Epithelial cell of proximal tubule (primary cell): ENCODE measurements at regions not wholly inside any gene's neighbourhood (a gene's known extent, or its start where the extent isn't known, plus 50 kb on each side); places are given as distances from the start of the nearest gene placed in this dataset.
A peak's percentile ranks its signal among the peaks of the same experiment; 100 is the strongest.

Experiments
- DNase-seq: peaks from one replicate; pipeline ENCODE4 v3.0.0-alpha.2; 2011; ENCODE audit warnings: low read depth
- H3K4me3 ChIP-seq: 2 replicates; pipeline ENCODE4 v1.5.1; 2011; ENCODE audit warnings: low read depth, mild to moderate bottlenecking, low read length
- TF ChIP-seq, protein P1 (sequence below): conservative IDR thresholded peaks from 2 replicates; pipeline ENCODE4 v1.5.1; 2012; ENCODE audit warnings: low read depth, mild to moderate bottlenecking, low read length

DNA sequence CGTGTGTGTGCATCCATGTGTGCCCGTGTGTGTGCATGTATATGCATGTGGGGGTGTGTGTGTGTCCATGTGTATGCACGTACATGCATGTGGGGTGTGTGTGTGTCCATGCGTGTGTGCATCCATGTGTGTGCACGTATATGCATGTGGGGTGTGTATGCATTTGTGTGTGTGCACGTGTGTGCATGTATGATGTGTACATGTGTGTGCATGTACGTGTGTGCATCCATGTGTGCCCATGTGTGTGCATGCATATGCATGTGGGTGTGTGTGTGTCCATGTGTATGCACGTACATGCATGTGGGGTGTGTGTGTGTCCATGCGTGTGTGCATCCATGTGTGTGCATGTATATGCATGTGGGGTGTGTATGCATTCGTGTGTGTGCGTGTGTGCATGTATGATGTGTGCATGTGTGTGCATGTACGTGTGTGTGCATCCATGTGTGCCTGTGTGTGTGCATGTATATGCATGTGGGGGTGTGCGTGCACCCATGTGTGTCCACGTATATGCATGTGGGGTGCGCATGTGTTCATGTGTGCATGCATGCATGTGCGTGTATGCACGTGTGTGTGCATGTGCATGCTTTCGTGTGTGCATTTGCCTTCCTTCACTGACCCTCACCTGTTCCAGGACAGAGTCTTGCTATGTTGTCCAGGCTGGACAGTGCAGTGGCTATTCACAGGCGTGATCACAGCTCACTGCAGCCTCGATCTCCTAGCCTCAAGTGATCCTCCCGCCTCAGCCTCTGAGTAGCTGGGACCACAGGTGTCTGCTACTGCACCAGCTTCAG, 129.6 kb upstream of the TNRC6C start:
- H3K4me3 ChIP-seq, result no peak overlapping the region
- DNase-seq, result no peak
- TF ChIP-seq, protein P1, sequence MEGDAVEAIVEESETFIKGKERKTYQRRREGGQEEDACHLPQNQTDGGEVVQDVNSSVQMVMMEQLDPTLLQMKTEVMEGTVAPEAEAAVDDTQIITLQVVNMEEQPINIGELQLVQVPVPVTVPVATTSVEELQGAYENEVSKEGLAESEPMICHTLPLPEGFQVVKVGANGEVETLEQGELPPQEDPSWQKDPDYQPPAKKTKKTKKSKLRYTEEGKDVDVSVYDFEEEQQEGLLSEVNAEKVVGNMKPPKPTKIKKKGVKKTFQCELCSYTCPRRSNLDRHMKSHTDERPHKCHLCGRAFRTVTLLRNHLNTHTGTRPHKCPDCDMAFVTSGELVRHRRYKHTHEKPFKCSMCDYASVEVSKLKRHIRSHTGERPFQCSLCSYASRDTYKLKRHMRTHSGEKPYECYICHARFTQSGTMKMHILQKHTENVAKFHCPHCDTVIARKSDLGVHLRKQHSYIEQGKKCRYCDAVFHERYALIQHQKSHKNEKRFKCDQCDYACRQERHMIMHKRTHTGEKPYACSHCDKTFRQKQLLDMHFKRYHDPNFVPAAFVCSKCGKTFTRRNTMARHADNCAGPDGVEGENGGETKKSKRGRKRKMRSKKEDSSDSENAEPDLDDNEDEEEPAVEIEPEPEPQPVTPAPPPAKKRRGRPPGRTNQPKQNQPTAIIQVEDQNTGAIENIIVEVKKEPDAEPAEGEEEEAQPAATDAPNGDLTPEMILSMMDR, result no peak

DNA sequence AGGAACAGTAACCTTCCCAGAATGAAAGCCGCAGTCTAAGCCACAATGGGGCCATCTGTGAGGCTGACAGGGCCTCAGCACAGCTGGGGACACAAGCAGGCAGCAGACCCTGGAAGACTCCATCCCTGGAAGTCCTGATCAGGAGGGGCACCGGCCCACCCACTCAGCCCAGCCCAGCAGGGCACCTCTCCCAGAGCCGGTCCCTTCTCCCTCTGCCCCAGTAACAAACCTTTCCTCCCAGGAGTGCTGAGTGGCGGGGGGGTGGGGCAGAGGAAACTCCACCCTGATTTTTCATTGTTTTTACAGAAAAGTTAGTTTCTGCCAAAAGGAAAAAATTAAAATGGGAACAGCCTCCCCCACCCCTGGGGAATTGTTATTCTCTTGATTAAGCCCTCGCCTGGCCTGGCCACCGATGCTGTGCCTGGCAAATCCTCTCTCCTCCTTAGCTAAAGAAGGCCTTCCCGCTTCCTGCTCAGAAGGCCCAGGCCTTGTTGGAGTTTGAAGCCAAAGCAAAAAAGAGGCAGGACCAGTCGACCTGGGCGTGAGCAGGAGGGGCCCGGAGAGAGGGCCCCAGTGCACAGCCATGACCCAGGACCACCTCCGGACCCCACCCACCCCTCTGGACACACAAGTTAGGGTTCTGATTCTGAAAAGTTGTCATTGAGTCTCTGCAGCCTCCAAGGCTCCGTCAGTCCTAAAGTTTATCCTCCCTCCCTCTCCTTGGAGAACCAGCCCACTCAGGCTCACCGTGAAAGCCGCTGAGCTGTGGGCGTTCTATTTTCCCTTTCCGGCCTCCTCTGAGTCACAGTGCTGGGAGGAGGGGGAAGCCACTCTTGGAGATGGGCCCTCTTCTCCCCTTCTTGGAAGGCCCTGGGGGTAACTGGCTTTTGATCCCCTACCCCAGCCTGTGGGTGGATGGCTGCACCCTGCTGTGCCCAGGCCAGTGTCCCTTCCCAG, 128.4 kb upstream of the TNRC6C start:
- no peak for DNase-seq

DNA sequence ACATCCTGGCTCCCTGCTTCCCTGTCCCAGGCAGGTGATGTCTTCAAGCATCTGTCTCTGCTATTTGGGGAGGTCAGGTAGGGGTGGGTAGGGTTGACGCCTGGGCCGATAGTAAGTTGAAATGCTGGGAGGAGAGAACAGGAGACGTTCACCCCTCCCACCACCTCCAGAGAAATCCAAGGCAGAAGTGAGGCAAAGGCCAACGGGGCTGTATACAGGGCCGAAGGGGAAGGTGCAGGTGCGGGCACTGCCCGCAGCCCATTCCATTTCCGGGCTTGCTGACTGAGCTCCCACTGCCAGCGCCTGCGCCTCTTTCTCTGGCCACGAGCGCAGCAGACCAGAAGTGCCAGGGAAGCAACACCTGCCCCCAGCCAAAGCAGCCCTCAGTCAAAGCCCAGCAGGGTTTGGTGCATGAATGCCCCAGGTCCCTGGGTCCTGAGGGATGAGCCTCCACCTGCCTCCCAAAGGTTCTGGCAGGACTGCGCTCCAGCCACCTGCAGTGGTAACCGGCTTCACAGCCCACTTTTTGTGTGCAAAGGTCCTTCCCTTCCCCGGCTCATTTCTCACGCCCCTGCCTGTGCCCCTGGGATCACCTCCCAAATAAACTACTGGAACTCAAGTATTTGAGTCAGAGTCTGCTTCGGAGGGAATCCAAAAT, 127.6 kb upstream of the TNRC6C start:
- H3K4me3 ChIP-seq, result no peak overlapping the region
- no peak for DNase-seq
- TF ChIP-seq, protein P1, result no peak

More for the DNA sequence above, 128.4 kb upstream of the TNRC6C start:
- no peak overlapping the region for H3K4me3 ChIP-seq
- TF ChIP-seq, protein P1, result no peak

DNA sequence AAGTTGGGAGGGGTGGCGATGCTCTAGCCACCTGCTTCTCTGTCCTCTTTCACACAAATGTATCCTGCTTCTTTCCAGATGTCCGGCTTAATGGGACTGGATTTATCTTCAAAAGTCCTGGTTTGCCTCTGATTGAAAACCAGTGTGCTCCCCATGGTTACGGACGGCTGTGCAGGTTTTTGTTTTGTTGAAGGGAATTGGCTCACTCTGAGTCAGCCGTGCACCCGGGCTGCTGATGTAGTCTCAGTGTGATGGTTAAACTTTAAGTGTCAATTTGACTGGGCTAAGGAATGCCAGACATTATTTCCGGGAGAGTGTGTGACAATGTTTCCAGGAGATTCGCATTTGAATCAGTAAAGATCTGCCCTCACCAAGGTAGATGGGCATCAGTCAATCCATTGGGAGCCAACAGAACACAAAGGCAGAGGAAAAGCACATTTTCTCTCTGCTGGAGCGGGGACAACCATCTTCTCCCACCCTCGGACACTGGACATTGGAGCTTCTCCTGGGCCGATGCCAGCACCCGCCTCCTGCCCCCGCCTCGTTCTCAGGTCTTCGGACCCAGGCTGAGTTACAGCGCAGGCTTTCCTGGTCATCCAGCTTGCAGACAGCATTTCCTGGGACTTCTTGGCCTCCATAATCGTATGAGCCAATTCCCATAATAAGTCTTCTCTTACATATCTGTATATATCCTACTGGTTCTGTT, 126.9 kb upstream of the TNRC6C start:
- DNase-seq, result peak; percentile 65
- TF ChIP-seq, protein P1, result no peak
- H3K4me3 ChIP-seq, result no peak overlapping the region

DNA sequence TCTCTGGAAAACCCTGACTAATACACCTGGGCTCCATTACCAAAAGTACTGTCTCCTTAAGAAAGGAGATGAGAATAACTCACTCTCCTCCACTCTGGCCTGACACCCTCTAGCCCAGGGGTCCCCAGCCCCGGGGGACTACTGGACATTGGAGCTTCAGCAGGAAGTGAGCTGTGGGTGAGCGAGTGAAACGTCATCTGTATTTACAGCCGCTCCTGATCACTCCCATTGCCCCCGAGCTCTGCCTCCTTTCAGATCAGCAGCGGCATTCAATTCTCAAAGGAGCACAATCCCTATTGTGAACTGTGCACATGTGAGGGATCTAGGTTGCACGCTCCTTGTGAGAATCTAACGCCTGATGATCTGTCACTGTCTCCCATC, 126.3 kb upstream of the TNRC6C start:
- DNase-seq, result no peak
- TF ChIP-seq, protein P1, result no peak

DNA sequence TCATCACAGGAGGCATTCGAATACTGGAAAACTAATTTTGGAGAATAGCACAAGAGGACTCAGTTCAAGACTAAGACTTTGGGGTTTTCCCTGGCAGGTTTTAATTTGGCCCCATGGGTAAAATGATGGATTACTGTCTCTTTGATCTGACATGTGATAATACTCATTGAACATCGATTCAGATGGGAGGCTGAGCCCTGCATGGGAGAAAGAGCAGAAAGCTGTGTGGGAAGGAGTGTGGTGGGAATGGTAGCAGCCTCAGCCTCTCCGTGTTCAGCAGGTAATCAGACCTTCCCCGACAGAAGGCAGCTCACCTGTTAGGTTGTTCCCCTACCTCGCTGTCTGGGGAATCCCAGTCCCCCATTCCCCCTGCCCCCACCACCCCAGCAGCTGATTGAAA, 124.7 kb upstream of the TNRC6C start:
- H3K4me3 ChIP-seq, result no peak overlapping the region
- no peak for DNase-seq
- TF ChIP-seq, protein P1, result no peak

More for the DNA sequence above, 126.3 kb upstream of the TNRC6C start:
- H3K4me3 ChIP-seq, result no peak overlapping the region
